Activated T-cell treated with anti-CD3 and anti-CD28 coated beads for 1 hour (primary cell): ENCODE measurements at regions not wholly inside any gene's neighbourhood (a gene's known extent, or its start where the extent isn't known, plus 50 kb on each side); places are given as distances from the start of the nearest gene placed in this dataset.

ENCODE experiments used
- DNase-seq: peaks from one replicate; pipeline ENCODE4 v3.0.0-alpha.2; 2020; ENCODE audit warnings: low read depth

DNA sequence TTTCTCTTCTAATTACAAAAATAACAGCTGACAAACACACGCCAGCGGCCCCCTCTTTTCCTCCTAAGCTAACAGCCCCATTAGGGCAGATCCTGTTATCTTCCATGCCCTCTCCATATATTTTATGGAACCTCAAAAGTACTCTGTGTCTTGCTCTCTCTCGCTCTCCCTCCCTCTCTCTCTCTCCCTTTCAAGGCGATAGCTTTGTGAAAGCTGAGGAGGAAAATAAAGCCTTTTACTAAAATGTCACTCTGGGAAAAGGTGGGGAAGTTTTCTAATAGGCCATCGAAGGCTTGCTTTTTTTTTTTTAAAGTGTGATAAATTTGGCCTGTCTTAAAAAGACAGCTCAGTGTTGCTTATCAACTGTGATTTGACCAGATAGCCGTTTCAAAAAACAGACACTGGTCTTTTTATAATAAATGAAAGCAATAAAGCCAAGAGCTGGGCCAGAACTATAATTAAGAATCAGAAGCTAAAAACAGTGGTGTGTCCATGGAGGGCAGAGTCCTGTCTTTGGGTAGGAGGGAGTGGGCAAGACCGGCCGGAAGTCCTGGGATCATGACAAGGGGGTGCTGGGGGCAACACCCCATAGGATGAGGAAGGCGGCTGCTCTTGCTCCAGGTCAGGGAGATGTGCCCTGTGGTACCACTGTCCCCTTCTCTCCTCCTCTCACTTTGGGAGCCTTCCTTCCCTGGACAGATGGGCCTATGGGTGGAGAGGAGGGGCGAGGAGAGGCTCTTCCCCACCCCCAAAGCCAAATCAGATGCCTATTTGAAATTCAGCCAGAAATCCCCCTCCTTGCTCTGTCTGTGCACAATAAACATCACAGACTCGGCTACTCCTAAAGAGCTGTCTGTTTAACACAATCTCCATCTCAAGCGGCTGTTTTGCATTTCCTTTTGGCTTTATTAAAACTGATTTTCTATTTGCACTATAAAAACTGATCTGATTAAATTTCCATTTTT, 267.2 kb downstream of the BUD13 start:
- no peak for DNase-seq

- DNase-seq = no peak
These were observed 268.1 kb downstream of the BUD13 start for GRCh38 chr11:116504541-116505297.

GRCh38 chr11:116503216-116504160, 269.3 kb downstream of the BUD13 start:
- DNase-seq = no peak

GRCh38 chr11:116502641-116503061, 270.1 kb downstream of the BUD13 start:
- no peak for DNase-seq

- no peak for DNase-seq
These were observed 271.1 kb downstream of the BUD13 start for GRCh38 chr11:116501728-116502127.

GRCh38 chr11:116500947-116501602, 271.7 kb downstream of the BUD13 start:
- no peak for DNase-seq

- no peak for DNase-seq
These were observed 272.5 kb downstream of the BUD13 start for GRCh38 chr11:116500026-116500946.

DNA sequence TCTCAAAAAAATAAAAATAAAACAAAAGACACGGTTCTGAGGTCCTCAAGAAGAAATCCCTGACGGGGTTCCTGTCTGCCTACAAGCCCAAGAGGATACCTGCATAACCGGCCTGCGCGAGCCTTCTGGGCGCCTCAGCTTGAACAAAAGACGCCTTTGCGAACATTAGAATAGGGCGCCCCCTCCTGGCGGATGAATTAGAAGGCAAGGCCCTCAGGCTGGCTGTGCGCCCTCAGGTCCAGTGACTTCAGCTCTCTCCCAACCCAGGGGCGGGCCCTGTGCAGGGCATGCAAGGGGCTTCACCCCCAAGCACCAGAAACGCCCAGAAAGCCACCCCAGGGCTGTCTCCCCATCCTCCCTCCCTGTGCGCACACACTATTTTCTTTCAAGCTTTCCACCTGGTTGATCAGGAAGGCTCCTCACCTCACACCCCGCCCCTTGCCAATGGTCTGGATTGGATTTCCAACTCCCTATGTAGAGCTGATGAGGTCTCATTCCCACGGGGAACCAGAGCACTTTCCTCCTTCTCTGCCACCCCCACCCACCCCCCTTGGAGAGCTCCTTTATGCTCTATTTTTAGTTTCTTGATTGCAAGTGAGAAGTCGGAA, 273.3 kb downstream of the BUD13 start:
- DNase-seq = no peak

GRCh38 chr11:116498161-116498560, 274.6 kb downstream of the BUD13 start:
- DNase-seq = no peak

DNA sequence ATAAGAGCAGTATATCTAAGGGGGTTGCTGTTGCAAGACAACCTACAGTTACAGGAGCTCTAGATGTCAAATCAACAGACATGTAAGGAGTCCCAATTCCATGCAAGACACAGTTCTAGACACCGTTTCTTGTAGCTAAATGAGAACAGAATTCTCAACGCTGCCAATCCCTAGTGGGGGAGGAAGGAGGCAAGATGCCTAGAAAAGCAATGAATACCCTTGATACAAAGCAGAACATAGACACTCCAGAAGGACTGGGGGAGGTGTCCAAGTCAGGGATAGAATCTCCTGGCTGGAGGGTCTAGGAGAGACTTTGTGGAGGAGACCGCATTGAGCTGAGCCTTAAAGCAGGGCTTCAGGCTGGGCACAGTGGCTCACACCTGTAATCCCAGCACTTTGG, 280.2 kb downstream of the BUD13 start:
- no peak for DNase-seq

DNA sequence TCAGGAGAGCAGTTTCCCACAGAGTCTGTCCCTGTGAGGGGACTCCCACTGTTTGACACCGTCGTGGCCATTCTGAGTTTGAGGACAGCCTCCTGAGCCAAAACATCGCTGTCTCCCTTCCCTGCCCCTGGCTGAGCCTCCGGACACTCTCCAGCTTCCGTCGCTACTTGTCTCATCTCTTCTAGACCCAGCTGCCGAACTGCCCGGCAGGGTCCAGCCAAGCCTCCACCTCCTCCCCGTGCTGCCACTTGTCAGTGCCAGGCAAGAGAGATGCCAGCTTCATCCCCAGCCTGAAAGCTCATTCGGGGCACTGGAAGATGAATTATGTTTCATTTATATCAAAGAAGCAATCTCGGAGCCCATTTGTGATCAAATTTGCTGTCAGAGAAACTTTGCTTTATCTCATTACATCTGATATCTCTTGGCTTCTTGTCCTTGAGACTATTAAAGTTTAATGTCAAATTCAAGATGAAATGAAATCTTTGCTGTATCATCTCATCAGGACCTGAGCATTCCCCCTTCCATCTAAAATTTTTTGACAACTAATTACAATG, 283.9 kb downstream of the BUD13 start:
- DNase-seq = no peak

GRCh38 chr11:116485425-116485824, 287.4 kb downstream of the BUD13 start:
- DNase-seq = no peak

DNA sequence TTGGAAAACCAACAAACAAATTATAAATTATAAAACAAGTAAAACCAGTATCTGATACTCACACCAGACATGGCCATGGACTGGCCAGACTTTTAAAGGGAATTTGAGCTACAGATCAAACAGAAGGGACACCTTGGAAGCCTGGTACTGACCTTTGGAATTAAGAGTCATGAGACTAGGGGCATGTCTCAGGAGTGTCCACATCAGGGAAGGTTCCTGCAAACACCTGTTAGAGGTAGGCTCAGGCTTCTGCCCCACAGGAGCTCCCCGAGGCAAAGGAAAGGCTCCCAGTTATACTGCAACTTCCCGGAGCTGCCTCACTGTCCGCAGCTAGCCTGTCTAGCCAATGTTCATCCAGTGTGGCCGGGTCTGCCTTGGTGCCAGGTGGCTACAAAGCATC, 290.1 kb downstream of the BUD13 start:
- DNase-seq = no peak

DNA sequence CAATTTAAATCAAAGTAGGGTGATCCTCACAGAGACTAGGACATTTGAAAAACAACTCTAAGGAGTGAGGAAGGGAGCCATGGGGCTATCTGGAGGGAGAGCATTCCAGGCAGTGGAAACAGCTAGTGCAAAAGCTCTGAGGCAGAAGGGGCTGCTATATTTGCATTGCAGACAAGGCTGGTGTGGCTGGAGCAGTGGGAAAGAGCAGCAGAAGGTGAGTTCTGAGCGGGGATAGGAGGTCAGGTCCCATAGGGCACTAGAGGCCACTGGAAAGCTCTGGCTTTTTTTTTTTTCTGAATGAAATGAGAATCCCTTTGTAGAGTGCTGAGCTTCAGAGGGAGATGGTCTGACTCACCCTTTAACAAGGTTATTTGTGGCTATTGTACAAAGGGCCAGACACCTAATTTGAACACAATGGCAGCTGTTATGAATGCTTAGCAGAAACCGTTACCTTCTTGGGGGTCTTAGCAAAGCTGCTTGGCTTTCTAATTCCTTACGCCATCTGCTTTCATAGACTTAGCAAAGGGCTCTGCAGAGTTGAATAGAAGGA, 291.6 kb downstream of the BUD13 start:
- no peak for DNase-seq

DNA sequence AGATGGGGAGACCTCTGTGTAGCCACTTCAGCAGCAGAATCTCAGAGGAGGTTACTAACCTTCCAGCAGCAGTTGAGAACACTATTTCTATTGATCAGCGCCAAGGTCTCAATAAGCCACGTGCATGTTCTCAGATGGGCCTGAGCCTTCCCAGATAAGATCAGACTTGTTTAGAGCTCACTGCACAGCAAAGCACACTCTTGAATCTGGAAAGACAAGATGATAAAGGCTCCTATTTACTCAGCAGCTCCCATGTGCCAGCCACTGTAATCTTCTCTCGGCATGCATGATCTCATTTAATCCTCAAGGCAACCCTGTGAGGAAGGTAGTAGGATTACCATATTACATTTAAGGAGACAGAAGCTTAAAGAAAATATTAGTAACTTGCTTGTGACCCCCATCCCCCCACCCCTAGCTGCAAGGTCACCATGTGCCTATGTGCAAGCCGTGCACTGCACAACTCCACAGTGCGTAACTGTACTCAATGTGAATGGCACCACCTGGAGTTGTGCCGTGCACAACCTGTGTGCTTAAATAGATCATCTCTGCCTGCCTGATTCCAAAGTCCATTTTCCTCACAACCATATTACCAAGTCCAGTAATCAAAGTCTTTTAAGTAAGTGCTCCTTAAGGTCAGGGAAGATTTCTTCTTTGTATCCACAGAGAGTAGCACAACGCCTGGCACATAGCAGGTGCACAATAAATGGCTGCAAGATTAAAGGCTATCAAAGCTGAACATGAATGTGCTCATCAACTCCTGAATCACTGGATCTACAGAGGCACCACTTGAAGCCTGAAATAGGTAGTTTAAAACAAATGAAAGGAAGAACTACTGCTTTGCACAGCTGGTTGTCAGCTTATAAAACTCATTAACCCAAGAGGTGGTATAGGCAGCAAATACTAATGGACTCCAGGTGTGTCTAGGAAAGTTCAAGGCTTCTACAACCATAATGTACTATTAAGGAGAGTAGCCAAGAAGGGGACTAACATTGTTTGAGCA, 293.8 kb downstream of the BUD13 start:
- no peak for DNase-seq

DNA sequence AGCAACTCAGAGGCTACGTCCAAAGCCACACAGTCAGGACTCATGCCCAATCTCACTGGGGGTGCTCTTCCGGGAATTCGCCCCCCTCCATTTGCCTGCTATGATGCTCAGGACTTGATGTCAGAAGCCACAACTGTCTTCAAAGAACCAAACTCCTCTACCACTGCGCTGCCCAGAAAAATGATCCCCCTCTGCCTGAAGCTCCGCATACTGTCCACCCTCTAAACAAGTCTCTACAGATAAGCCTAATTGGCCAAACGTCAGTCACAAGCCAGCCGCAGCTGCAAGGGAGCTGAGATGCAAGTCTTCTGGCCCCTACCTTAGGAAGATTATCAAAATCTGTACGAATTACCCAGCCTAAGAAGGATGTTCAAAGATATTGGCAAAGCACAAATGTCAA, 294.6 kb downstream of the BUD13 start:
- no peak for DNase-seq

GRCh38 chr11:116473790-116474346, 298.9 kb downstream of the BUD13 start:
- DNase-seq = no peak
